ENCODE measurements at regions not wholly inside any gene's neighbourhood (a gene's known extent, or its start where the extent isn't known, plus 50 kb on each side); places are given as distances from the start of the nearest gene placed in this dataset.

- ChIA-PET POLR2A (no interaction called here), CTCF (interaction anchor here (1.6 kb wide), 1 partner anchor 14 kb away, joined by 4 read pairs; no protein-coding TSS in a partner anchor)
- no peak for DNase-seq (ENCODE audit: extremely low spot score)
- TF ChIP-seq CTCF (IDR thresholded peaks at IDR 0.05; ENCODE audit: control extremely low read depth, extremely low read depth, low read depth, missing control alignments) = no peak
These were observed 248.5 kb downstream of the TLE3 start for GRCh38 chr15:69849232-69849610.

GRCh38 chr15:69852482-69852881 lies 245.2 kb downstream of the TLE3 start:
- TF ChIP-seq CTCF (IDR thresholded peaks at IDR 0.05; ENCODE audit: control extremely low read depth, extremely low read depth, low read depth, missing control alignments) = no peak
- CTCF ChIA-PET = no interaction called here
- no peak for DNase-seq (ENCODE audit: extremely low spot score)
- POLR2A ChIA-PET = no interaction called here

GRCh38 chr15:69852916-69853315 lies 244.8 kb downstream of the TLE3 start:
- CTCF ChIA-PET = no interaction called here
- DNase-seq (ENCODE audit: extremely low spot score) = no peak
- TF ChIP-seq CTCF (IDR thresholded peaks at IDR 0.05; ENCODE audit: control extremely low read depth, extremely low read depth, low read depth, missing control alignments) = no peak
- POLR2A ChIA-PET = no interaction called here

- CTCF ChIA-PET = no interaction called here
- no peak for DNase-seq (ENCODE audit: extremely low spot score)
- TF ChIP-seq CTCF (IDR thresholded peaks at IDR 0.05; ENCODE audit: control extremely low read depth, extremely low read depth, low read depth, missing control alignments) = no peak
- POLR2A ChIA-PET = no interaction called here
These were observed 244.2 kb downstream of the TLE3 start for GRCh38 chr15:69853544-69853951.

- POLR2A ChIA-PET = no interaction called here
- no peak for DNase-seq (ENCODE audit: extremely low spot score)
- CTCF ChIA-PET = no interaction called here
- TF ChIP-seq CTCF (IDR thresholded peaks at IDR 0.05; ENCODE audit: control extremely low read depth, extremely low read depth, low read depth, missing control alignments) = no peak
These were observed 243.7 kb downstream of the TLE3 start for GRCh38 chr15:69854001-69854400.

- TF ChIP-seq CTCF (IDR thresholded peaks at IDR 0.05; ENCODE audit: control extremely low read depth, extremely low read depth, low read depth, missing control alignments) = no peak
- no peak for DNase-seq (ENCODE audit: extremely low spot score)
- CTCF ChIA-PET = no interaction called here
- POLR2A ChIA-PET = no interaction called here
These were observed 243.1 kb downstream of the TLE3 start for GRCh38 chr15:69854521-69855181.

Data from GM10248 (cell line).